NCI-H748 (cell line): ENCODE measurements at regions not wholly inside any gene's neighbourhood (a gene's known extent, or its start where the extent isn't known, plus 50 kb on each side); places are given as distances from the start of the nearest gene placed in this dataset.

Experiments used
- DNase-seq: peaks from one replicate; lab custom pipeline; 2025; ENCODE audit not compliant: unreplicated experiment; lab: John Stamatoyannopoulos, UW

DNA sequence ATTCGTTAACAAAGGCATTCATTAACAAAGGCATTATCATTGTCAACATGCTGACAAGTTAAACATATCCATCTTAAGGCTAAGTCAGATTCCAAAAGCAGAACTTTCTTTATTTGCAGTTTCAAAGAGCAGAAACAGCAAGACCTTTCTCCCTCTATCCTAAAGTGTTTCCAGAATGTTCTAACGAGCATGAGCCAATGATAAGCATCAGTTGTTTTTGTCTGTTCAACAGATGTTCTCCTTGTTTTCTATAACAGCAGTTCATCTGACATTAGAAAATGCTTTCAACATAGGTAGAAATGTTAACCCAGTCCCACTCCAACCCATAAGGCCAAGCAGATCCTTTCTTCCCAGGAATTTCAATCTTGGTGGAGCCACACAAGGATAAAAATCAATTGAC is 77.6 kb upstream of the POMGNT2 start:
- DNase-seq = no peak

DNA sequence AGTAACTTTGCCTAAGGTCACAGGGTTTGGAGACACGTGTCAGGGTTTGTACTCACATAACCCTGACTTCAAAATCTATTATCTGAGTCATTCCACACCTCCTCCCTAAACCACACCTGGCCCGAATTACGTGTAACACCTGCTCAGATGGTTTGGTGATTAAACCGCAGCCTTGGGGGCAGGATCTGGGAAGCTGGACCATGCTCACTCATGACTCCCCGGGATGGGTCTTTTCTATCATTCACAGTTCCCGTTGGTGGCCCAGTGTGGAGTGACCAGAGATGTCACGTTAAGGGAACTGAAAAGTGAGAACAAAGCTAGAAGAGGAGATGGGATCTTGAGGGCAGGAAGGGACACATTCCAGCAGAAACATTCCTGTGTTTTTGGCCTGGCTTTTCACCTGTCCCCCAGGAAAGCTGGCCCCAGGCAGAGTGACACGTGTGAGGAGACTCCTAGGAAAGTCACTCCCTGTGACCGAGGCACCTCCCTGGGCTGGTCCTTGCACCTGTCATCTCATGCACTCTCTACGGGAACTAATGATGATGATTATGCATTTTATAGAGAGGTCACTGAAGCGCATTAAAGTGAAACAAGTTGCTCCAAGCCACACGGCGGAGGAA is 75.4 kb upstream of the POMGNT2 start:
- DNase-seq = no peak

DNA sequence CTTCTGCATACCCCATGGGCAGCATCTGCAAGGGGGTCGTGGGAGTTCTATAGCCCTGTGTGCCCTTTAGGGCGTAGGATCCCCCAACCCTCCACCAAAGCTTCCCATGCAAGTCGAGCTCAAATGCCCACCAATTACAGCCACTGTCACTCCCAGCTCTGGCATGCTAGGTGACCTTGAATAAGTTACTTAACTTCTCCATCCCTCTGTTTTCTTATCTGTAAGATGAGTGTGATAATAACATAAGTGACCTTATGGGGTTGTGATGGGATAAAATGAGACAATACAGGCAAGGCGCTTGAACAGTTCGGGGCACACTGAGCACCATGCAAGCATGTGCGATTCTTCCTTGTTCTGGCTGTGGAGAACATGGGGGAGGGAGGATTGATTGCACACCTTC is 74.8 kb upstream of the POMGNT2 start:
- no peak for DNase-seq

DNA sequence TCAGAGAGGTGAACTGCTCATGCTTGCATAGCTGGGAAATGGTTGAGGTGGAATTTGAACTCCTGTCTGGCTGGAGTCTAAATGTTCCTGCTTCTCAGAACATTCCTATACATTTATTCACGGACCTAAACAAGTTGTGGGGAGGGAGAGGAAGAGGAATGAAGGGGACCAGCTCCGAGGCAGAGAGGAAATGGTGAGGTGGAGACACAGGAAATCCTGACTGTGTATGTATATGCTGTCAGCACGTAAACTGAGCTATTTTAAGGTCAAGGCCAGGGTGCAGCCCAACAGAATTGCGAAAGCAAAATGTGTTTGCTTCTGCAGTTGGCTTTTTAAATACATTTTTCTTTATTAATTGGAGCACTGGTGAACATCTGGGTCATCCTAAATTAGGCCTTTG is 74.1 kb upstream of the POMGNT2 start:
- no peak for DNase-seq

DNA sequence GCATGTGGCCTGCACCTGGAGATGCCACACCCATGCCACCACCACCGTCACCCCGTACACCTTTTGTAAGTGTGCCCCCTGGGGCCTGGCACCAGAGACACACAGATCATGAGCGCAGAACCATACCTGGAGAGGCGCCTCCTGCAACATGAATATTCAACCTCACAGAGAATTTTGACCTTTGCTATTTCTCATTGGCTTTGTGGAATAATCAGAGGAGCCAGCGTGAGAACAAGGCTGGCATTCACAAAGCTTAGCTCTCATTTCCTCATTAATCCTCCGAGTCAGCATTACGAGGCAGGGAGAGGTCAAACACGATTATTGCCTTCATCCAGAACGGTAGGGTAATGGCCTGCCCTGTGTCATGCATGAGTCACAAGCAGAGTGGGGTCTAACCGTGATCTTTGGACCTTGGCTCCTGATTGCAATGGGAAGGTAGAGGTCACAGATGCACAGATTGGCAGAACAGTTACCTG is 73.0 kb upstream of the POMGNT2 start:
- DNase-seq = no peak

DNA sequence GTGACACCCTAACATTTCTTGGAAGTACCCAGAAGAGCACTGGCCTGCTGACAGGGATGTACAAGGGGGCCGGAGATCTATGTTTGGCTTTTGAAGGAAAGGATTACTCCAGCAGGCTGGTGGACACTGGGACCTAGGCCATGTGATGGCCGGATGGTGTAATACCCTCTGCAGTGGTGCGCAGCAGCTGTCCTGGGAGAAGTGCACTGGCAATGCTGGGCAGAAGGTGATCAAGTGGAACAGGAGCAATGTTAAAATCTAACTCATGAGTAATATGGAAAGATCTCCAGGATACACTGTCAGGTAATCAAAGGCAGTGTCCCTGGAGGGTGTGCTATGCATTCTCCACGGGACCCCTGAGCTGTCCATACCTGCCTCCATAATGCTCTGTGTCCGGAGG is 71.2 kb upstream of the POMGNT2 start:
- no peak for DNase-seq

DNA sequence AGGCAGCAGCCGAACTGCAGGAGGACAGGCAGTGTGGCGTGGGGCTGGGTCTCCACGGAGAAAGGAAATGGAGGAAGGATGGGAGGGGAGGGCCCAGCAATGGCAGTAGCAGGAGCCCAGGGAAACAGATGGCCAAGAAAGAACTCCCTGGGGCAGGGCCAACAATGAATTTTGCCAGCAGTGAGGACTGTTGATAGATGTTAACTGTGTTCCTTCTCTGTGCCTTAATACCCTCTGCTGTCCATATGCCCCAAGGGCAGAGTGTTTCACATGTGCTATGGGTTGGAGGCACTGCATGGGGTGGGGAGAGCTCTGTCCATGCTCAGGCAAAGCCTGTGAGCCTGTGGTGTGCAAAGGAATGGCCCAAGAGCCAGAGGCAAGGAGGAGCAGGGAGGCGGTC is 70.8 kb upstream of the POMGNT2 start:
- DNase-seq = no peak

DNA sequence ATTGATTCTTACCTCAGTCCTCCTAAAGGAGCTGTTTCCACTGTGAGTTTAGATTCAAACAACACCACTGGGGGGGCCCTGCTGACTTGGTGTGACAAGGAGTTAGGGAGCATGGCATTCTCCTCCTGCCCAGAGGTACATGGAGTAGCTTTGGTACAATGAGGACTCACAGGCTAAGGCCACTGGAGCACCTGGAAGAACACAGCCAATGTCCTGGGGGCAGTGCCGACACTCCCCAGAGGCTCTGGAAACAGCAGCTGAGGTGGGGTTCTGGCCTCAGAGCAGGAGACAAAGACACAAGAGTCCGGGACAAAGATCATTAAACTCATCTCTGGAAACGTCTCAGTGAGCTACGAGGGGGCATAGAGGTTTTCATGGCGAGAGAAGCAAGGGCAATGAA is 69.7 kb upstream of the POMGNT2 start:
- DNase-seq = no peak

DNA sequence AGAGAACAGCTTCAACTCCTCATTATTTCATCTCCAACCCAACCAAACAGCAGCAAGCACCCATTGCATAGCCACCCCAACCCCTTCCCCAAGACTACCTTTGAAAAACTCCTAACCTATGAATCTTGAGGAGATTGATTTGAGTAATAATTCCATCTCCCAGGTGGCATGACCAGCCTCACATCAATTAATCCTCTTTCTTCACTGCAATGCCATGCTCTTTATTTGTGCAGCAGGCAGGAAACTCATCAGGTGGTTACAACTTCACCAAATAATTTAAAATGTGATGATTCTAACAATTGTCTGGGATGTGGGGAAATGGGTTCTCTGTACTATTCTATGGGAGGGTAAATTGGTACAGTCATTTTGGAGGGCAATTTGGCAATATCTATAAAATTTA is 68.1 kb upstream of the POMGNT2 start:
- DNase-seq = no peak

DNA sequence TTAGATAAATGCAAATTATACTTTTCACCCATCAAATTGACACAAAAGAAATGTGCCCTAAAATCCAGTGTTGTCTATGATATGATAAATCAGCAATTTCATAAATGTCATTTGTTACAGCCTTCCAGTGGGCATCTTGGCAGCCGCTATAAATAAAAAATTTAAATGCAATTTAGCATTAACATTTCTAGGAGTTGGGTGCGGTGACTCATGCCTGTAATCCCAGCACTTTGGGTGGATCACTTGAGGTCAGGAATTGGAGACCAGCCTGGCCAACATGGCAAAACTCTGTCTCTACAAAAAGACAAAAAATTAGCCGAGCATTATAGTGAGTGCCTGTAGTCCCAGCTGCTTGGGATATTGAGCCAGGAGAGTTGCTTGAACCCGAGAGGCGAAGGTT is 65.9 kb upstream of the POMGNT2 start:
- DNase-seq = no peak

DNA sequence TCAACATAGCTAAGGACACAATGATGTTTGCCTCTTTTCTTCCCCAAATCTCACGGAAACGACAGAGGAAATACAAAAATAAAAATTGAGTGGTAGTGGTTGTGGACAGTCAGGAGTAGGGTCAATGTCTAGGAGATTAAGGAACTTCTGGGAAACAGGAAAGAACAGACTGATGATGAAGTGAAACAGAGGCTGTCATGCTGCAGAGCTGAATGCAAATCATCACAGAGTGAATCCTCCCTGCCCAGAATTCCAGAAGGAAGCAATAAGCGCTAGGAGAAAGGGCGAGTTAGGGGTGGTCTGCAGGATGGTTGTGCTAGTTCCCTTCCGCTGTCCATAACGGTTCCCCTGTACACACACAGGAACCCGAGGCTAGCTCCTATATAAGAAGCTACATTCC is 64.7 kb upstream of the POMGNT2 start:
- DNase-seq = no peak

DNA sequence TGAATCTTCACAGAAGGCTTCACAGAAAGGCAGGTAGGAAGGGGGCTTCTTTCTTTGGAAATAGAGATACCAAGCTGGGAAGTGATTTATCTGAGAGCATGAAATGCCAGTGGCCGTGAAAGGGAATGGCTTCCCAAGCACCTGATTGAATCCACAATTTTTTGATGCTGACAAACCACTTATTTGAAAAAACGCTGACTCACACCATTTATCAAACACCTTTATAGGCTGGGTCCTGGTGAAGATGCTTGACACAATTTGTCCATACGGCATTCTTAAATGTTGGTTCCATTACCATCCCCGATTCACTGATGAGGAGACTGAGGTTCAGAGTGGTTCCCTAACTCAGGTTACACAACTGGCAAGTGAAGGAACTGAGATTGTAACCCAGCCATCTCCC is 64.1 kb upstream of the POMGNT2 start:
- no peak for DNase-seq

DNA sequence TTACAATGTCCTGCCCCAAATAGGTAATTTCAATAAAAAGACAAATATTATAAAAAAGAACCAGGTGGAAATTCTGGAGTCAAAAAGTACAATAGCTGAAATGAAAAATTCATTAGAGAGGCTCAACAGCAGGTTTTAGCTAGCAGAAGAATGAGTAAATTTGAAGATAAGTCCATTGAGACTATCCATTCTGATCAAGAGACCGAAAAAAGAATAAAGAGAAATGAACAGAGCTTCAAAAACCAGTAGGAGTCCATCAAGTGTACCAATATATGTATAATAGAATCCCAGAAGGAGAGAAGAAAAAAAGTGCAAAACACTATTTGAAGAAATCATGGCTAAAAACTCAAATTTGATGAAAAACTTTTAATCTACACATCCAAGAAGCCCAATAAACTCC is 60.5 kb upstream of the POMGNT2 start:
- DNase-seq = no peak

DNA sequence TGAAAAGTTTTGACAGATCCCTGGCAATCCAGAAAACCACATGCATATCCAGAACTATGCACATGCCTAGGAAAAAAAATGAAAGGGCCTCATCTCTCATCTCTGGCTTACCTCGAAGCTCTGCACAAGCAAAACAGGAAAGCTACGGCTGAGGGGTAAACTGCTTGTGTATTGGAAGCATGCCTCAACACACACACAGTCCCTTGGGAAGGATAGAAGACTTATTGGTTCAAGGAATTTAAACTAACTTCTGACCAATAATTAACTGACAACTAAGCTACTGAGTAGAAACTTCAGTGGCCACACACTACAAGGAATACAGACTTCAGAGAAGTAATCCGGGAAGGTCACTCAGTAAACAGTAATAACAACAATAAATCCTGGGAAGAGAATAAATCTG is 59.9 kb upstream of the POMGNT2 start:
- DNase-seq = no peak

DNA sequence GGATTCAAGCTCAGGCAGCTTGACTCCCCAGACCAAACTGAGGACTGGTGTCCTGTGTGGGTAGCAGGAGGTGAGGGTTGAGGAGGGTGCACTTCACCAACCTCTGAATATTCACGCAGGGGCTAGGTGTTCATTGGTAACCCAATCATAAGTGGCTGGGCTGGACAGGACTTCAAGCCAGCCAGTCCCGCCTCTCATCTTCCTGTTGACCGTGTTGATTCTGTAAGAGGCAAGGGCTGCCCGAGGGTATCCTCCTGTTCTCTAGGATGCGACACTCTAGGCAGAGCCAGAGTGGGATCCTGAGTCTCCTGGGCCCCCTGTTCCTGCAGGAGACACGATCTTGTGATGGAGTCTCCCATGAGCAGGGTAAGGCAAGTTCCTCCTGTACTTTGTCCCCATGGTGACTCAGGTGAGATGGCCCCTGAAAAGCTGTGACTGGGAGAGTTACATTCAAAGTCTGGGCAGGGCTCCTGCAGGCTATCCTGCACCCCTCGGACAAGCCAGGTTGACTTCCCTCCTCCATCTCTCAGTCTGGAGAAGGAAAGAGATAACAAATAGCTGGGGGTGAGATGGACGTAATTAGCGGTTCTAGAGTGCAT is 58.1 kb upstream of the POMGNT2 start:
- no peak for DNase-seq

DNA sequence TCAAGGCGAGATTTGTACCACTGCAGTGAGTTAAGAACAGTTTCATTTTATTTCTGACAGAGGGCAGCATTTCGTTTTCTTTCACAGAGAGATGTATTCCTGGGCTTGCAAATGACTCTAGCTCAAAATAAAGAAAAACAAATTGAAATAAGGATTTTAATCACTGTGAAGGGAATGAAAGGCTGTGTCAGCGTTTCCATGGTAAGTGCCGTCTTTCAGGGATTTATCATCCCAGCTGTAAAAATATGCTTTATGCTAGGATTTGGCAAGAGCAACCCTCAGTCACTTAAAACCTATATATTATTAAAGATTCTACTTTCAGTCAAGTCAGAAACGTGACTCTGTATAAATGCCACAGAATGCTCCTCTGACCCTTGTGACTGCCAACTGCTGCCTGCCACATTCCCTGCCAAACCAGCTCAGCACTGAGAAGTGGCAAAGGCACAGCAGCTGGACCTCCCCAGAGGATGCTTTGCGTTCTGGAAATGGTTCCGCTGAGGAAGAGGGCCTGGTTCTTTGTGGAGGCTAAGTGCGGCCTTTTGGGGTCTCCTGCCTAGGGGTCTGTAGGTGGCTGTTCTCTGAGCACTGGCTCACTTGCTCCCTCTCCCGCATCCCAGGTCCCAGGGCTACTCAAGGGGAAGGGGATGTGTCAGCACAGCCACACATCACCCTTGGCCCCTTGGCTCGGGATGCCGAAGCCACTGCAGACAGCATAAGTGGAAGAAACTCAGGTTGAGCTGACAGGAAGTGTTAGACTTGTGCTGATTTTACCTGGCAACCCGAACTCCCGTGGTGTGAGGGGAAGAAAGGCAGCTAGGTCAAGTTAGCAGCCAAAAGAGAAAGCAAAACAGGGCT is 56.6 kb upstream of the POMGNT2 start:
- DNase-seq = no peak

DNA sequence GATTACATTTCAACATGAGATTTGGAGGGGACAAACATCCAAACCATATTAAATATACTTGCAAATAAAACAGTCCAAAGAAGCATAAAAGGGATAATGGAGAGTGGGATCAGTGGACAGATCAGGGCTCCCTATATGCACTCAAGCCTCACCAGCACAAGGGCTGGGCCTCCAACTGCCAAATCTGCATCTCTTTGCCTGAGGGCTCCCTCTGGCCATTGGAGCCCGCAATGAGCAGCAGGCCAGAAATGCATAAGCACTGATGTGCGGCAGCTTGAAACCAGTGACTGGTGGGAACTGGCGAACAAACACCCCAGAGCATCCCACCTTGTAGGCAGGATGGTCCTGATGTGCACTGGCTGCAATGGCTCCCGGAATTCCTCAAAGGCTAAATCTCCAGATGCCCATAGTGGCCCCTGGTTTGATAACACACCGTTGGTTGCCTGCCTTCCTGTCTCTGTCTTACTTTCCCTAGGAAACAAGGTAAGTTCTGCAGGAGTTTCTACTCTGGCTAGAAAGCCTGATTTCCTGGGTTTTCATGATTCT is 55.9 kb upstream of the POMGNT2 start:
- no peak for DNase-seq

DNA sequence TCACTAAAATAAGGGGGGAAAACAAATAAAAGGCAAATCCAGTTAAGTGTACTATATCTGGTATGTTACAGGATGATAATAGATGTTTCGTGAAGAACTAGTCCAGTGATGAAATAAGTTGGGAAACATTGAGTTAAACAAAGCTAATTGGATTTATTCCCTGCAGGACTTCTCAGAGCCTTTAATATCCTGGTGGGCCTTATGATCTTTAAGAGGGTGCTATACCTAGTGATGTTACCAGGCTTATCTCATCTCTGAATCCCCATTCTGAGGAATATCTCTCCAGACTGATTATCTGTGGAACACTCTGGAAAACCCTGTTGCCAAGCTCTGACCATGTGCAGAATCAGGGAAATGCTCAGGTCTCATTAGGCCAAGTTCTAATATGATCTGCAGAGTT is 54.8 kb upstream of the POMGNT2 start:
- DNase-seq = no peak

DNA sequence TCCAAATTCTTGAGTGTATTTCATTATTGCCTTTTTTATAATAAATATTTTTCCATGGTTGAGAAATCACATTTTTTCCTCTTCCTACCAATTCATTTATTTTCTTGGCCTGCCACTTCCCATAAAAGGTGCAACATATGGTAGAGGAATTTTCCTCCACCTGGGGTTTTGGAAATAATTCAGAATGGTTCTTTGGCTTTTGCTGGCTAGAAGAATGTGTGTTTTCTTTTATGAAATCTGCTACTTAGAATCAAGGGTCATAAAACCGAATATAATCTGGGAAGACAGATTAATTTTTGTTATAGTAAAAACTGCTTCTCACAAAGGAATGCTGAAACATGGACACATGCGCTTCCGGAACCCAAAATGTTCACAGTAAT is 54.0 kb upstream of the POMGNT2 start:
- no peak for DNase-seq

DNA sequence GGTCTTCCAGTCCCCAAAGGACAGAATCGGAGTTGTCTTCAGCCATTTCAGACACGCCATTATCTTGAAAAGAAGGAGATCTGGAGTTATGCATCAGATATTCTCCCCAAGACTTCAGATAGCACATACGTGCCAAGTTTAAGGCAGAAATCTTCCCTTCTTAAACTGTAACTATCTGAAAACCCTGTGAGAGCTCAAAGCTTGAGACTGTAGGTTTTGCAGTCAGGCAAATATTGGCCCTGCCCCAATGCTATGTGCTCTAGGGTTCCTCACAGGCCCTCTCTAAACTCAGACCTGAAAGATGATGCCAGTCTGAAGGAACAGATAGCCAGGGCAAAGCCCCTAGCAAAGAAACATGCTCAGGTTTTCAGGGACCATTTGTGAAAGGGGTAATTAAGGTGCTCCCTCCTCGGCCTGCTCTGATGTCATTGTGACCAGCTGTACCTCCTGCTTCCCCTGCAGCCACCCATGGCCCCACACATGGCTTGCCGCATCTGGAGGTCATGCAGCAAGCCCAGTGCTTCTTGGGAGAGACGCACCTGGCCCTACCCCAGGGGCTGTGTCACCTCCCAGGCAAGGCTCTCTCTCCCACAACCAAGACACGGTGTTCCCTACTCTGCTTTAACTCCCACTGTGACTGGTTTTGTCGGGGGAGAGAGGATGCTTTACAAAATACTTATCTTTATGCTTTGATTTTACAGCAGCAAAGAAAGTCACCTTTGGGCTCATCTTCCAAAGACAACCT is 53.4 kb upstream of the POMGNT2 start:
- no peak for DNase-seq

DNA sequence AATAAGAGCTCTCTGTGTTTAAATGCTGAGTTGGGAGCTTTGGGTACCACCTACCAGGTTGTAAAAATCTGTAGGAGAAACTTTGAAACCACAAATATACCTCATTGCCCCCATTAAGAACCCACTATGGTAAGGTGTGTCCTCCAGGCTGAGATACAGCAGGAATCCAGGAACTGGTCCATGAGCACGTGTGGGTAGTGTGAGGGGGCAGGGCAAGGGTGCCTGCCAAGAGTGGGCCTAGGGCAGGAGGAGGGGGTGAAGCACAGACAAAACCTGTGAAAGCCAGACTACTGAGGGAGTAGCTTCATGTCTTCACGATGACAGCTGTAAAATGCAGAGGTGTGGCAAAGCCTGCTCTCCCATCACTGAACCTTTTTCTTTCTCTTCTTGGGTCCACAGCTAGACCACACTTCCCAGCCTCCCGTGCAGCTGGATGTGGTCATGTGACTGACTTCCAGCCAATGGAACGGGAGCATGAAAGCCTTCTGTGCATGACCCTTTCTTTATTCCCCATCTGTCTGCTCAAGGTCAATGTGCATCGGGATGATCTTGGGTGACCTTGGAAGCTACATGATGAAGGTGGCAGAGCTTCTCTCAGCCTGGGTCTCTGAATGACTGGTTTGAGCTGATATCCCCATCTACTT is 51.1 kb upstream of the POMGNT2 start:
- no peak for DNase-seq
